ENCODE measurements at regions not wholly inside any gene's neighbourhood (a gene's known extent, or its start where the extent isn't known, plus 50 kb on each side); places are given as distances from the start of the nearest gene placed in this dataset.

- TF ChIP-seq E2F5 (CRISPR knock-in tag; IDR thresholded peaks at IDR 0.05) (no peak), ZNF317 (CRISPR knock-in tag; IDR thresholded peaks at IDR 0.05; ENCODE audit: borderline replicate concordance, low read depth) (no peak), ETV6 (CRISPR knock-in tag; IDR thresholded peaks at IDR 0.05) (no peak), ZNF512 (CRISPR knock-in tag; IDR thresholded peaks at IDR 0.05; ENCODE audit: borderline replicate concordance) (no peak), ZNF396 (CRISPR knock-in tag; IDR thresholded peaks at IDR 0.05; ENCODE audit: borderline replicate concordance) (no peak), SP1 (CRISPR knock-in tag; conservative IDR thresholded peaks at IDR 0.05) (no peak)
Measured at GRCh38 chr21:26748066-26748465, 97.1 kb downstream of the ADAMTS1 start (continued).

GRCh38 chr21:26747216-26747615, 98.0 kb downstream of the ADAMTS1 start:
- DNase-seq (ENCODE audit: low spot score) = no peak
- no peaks in the 10 kb centered on the region for H3K27me3 Mint-ChIP-seq (ENCODE audit: low read depth)
- H3K9me3 Mint-ChIP-seq = no peaks in the 10 kb centered on the region
- no peaks in the 10 kb centered on the region for H3K36me3 Mint-ChIP-seq
- no peak overlapping the region for H3K4me3 Mint-ChIP-seq
- no peaks in the 10 kb centered on the region for H3K4me1 Mint-ChIP-seq
- ChIA-PET CTCF (no interaction called here), POLR2A (no interaction called here)
- TF ChIP-seq, protein P1, sequence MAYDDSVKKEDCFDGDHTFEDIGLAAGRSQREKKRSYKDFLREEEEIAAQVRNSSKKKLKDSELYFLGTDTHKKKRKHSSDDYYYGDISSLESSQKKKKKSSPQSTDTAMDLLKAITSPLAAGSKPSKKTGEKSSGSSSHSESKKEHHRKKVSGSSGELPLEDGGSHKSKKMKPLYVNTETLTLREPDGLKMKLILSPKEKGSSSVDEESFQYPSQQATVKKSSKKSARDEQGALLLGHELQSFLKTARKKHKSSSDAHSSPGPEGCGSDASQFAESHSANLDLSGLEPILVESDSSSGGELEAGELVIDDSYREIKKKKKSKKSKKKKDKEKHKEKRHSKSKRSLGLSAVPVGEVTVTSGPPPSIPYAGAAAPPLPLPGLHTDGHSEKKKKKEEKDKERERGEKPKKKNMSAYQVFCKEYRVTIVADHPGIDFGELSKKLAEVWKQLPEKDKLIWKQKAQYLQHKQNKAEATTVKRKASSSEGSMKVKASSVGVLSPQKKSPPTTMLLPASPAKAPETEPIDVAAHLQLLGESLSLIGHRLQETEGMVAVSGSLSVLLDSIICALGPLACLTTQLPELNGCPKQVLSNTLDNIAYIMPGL (CRISPR knock-in tag; IDR thresholded peaks at IDR 0.05) = no peak
- no peak for TF ChIP-seq USF2 (CRISPR knock-in tag; IDR thresholded peaks at IDR 0.05)
- no peak for TF ChIP-seq NFATC4 (CRISPR knock-in tag; IDR thresholded peaks at IDR 0.05)
- no peak for TF ChIP-seq ZNF512 (CRISPR knock-in tag; IDR thresholded peaks at IDR 0.05; ENCODE audit: borderline replicate concordance)
- TF ChIP-seq, protein P2, sequence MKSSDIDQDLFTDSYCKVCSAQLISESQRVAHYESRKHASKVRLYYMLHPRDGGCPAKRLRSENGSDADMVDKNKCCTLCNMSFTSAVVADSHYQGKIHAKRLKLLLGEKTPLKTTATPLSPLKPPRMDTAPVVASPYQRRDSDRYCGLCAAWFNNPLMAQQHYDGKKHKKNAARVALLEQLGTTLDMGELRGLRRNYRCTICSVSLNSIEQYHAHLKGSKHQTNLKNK (CRISPR knock-in tag; IDR thresholded peaks at IDR 0.05) = no peak
- TF ChIP-seq ATF6 (CRISPR knock-in tag; IDR thresholded peaks at IDR 0.05) = no peak
- no peak for TF ChIP-seq ZNF281 (CRISPR knock-in tag; IDR thresholded peaks at IDR 0.05)
- TF ChIP-seq HMGA2 (CRISPR knock-in tag; IDR thresholded peaks at IDR 0.05) = no peak
- no peak for TF ChIP-seq NFYB (CRISPR knock-in tag; conservative IDR thresholded peaks at IDR 0.05; ENCODE audit: low read depth)
- no peak for TF ChIP-seq SMAD3 (CRISPR knock-in tag; IDR thresholded peaks at IDR 0.05; ENCODE audit: borderline replicate concordance)
- TF ChIP-seq ETV6 (CRISPR knock-in tag; IDR thresholded peaks at IDR 0.05) = no peak
- no peak for ATAC-seq
- no peak overlapping the region for H3K27ac Mint-ChIP-seq
